ENCODE measurements at regions not wholly inside any gene's neighbourhood (a gene's known extent, or its start where the extent isn't known, plus 50 kb on each side); places are given as distances from the start of the nearest gene placed in this dataset.

DNA sequence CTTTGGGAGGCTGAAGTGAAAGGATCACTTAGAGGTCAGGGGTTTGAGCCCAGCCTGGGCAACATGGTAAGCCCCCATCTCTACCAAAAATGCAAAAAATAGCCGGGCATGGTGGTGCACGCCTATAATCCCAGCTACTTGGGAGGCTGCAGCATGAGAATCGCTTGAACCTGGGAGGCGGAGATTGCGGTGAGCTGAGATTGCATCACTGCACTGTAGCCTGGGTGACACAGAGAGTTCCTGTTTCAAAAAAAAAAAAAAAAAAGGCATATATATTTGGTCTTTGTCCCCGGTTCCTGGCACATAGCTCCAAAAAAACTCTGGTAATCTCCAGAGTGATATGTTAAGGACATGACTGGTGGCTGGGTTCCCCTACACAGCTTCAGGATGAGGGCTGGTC is 147.3 kb downstream of the SEC23IP start:
- TF ChIP-seq, protein P1, sequence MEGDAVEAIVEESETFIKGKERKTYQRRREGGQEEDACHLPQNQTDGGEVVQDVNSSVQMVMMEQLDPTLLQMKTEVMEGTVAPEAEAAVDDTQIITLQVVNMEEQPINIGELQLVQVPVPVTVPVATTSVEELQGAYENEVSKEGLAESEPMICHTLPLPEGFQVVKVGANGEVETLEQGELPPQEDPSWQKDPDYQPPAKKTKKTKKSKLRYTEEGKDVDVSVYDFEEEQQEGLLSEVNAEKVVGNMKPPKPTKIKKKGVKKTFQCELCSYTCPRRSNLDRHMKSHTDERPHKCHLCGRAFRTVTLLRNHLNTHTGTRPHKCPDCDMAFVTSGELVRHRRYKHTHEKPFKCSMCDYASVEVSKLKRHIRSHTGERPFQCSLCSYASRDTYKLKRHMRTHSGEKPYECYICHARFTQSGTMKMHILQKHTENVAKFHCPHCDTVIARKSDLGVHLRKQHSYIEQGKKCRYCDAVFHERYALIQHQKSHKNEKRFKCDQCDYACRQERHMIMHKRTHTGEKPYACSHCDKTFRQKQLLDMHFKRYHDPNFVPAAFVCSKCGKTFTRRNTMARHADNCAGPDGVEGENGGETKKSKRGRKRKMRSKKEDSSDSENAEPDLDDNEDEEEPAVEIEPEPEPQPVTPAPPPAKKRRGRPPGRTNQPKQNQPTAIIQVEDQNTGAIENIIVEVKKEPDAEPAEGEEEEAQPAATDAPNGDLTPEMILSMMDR (IDR thresholded peaks at IDR 0.05): no peak
- no peak for TF ChIP-seq POLR2AphosphoS5 (IDR thresholded peaks at IDR 0.05)
